ENCODE measurements at regions not wholly inside any gene's neighbourhood (a gene's known extent, or its start where the extent isn't known, plus 50 kb on each side); places are given as distances from the start of the nearest gene placed in this dataset.

- Histone ChIP-seq H3K36me3 (replicated peaks in 1 of 2; ENCODE audit: control insufficient read depth in 1 of 2, insufficient read depth in 2 of 2, low read length in 2 of 2) (no peaks in the 10 kb centered on the region), H3K27ac (ENCODE audit: extremely low read length, insufficient read depth, low read length) (no peak overlapping the region), H3K4me3 (replicated peaks in 1 of 3; ENCODE audit: insufficient read depth in 1 of 3, low read depth in 2 of 3, low read length in 3 of 3) (no peak overlapping the region), H3K4me2 (ENCODE audit: low read depth, low read length) (no peak overlapping the region), H2AFZ (ENCODE audit: low read length) (no peak overlapping the region), H3K79me2 (ENCODE audit: insufficient read depth, low read length) (no peaks in the 10 kb centered on the region), H3K27me3 (ENCODE audit: control insufficient read depth in 1 of 2, insufficient read depth in 2 of 2, low read length in 2 of 2) (peaks cover 0 to 39% of the 10 kb centered on the region in 2 experiments; a peak in 4 of 5 replicates), H4K20me1 (ENCODE audit: insufficient read depth, low read length) (no peaks in the 10 kb centered on the region), H3K9me3 (ENCODE audit: low read length) (no peaks in the 10 kb centered on the region; the same call in 1 of the 2 replicates), H3K9ac (ENCODE audit: insufficient read depth, low read depth, low read length) (no peak overlapping the region), H3K4me1 (ENCODE audit: insufficient read depth, low read length) (no peaks in the 10 kb centered on the region)
- ChIA-PET POLR2A (no interaction called here), CTCF (ENCODE audit: low intra/inter-chr PET ratio, low total read pairs) (no interaction called here)
- intact Hi-C loops (cut with micrococcal nuclease; ENCODE audit: unreplicated experiment) (no loop called here), in situ Hi-C loops (cut with HindIII; ENCODE audit: extremely low pct_ligation_motif_present, low pct_unique_long_range_greater_than_20kb) (no loop called here)
- no TSS peak for BruUV-seq (replicated peaks)
- FAIRE-seq (no peak), ATAC-seq (no peak), DNase-seq (ENCODE audit: low spot score) (no peak)
- WGBS (ENCODE audit: low lambda C conversion rate): 11% methylated on average over 5 of the region's 5 CpGs
- TF ChIP-seq JUN (CRISPR knock-in tag; IDR thresholded peaks at IDR 0.05) (no peak), ZNF879 (CRISPR knock-in tag; IDR thresholded peaks at IDR 0.05) (no peak), E2F5 (CRISPR knock-in tag; conservative IDR thresholded peaks at IDR 0.05) (no peak), MIXL1 (CRISPR knock-in tag; IDR thresholded peaks at IDR 0.05) (no peak), ZNF710 (CRISPR knock-in tag; IDR thresholded peaks at IDR 0.05; ENCODE audit: borderline replicate concordance) (no peak), EEA1 (CRISPR knock-in tag; IDR thresholded peaks at IDR 0.05; ENCODE audit: borderline replicate concordance) (no peak), CCAR2 (optimal IDR thresholded peaks at IDR 0.05; ENCODE audit: low read depth, low read length) (no peak), ZIK1 (CRISPR knock-in tag; IDR thresholded peaks at IDR 0.05; ENCODE audit: borderline replicate concordance, low read depth) (no peak), RFXANK (CRISPR knock-in tag; IDR thresholded peaks at IDR 0.05) (no peak), ZNF484 (CRISPR knock-in tag; IDR thresholded peaks at IDR 0.05; ENCODE audit: borderline replicate concordance, low read depth) (no peak), HNF4A (CRISPR knock-in tag; IDR thresholded peaks at IDR 0.05) (no peak), ZNF550 (CRISPR knock-in tag; IDR thresholded peaks at IDR 0.05; ENCODE audit: borderline replicate concordance) (no peak), RARA (CRISPR knock-in tag; IDR thresholded peaks at IDR 0.05) (no peak), CEBPZ (IDR thresholded peaks at IDR 0.05; ENCODE audit: low read length) (no peak), ZSCAN31 (CRISPR knock-in tag; IDR thresholded peaks at IDR 0.05; ENCODE audit: low read depth) (no peak), SIN3A (IDR thresholded peaks at IDR 0.05; ENCODE audit: borderline replicate concordance, low read depth, low read length) (no peak), ESRRA (CRISPR knock-in tag; IDR thresholded peaks at IDR 0.05; ENCODE audit: low read depth) (no peak), NFE2L2 (IDR thresholded peaks at IDR 0.05; ENCODE audit: low read length) (no peak), MAFF (IDR thresholded peaks at IDR 0.05; ENCODE audit: low read depth, low read length) (no peak)
These were observed 191.4 kb upstream of the CDH5 start for GRCh38 chr16:66175058-66175457.
